HCT116 (cell line): ENCODE measurements at regions not wholly inside any gene's neighbourhood (a gene's known extent, or its start where the extent isn't known, plus 50 kb on each side); places are given as distances from the start of the nearest gene placed in this dataset.

Source experiments
- ATAC-seq: fragments of 200-7000 bp; cut with Tn5 transposase; 2 replicates; pipeline ENCODE4 v1.9.1; 2020; ENCODE audit warnings: mild to moderate bottlenecking, moderate library complexity
- BruUV-seq: library from RNA; stranded (reverse); fragments of 400-500 nt; replicated peaks from 2 replicates; lab custom pipeline; 2021; lab: Mats Ljungman, UMichigan
- CTCF ChIA-PET: fragments of 300-600 bp; sonication (Branson Sonifier 250); formaldehyde crosslinking; loops from one replicate; lab custom pipeline; 2021; ENCODE audit warnings: antibody characterized with exemption; lab: Charles Lee
- POLR2A ChIA-PET: fragments of 300-600, 350-600 bp; sonication (Branson Sonifier 250); formaldehyde crosslinking; loops from one replicate; lab custom pipeline; 2021; ENCODE audit warnings: antibody characterized with exemption; lab: Charles Lee
- RAD21 ChIA-PET, 2 experiments: fragments of 300-600 bp; sonication (Branson Sonifier 250); formaldehyde crosslinking; loops; one replicate each; lab custom pipeline; 2023; ENCODE audit warnings: low total read pairs in 2 of 2; ENCODE audit not compliant: uncharacterized antibody in 2 of 2, unreplicated experiment in 2 of 2, low non-redundant PET in 1 of 2; lab: Charles Lee
- DNase-seq: peaks from one replicate; pipeline ENCODE4 v3.0.0-alpha.2; 2010; ENCODE audit warnings: low read depth, low spot score
- H2AFZ ChIP-seq: fragments of 200-600 bp; shearing (Covaris generic), sonication (generic); 2 replicates; pipeline ENCODE4 v1.6.1; 2017; ENCODE audit warnings: low read depth, mixed run types, mixed read lengths, antibody characterized with exemption, low read length; ENCODE audit not compliant: poor library complexity, severe bottlenecking
- H3K27ac ChIP-seq: 2 replicates; pipeline ENCODE4 v1.5.1; 2012; ENCODE audit warnings: low read depth, low read length
- H3K27me3 ChIP-seq: fragments of 200-600 bp; sonication (generic); 2 replicates; pipeline ENCODE4 v1.6.1; 2016; ENCODE audit warnings: mixed run types, low read length, mixed read lengths; ENCODE audit not compliant: insufficient read depth
- H3K36me3 ChIP-seq, 2 experiments: fragments of 200-500 bp in 1 of 2; fragments of 200-600 bp in 1 of 2; sonication (Bioruptor generic) in 1 of 2; sonication (generic) in 1 of 2; 2 replicates each; pipeline versions ENCODE4 v1.5.1 to v1.6.1; 2014 to 2016; ENCODE audit warnings: low read length in 2 of 2, inconsistent platforms in 1 of 2, mixed read lengths in 1 of 2, mixed run types in 1 of 2; ENCODE audit not compliant: insufficient read depth in 2 of 2, control insufficient read depth in 1 of 2
- H3K4me1 ChIP-seq, 2 experiments: fragments of 200-600 bp in 1 of 2; sonication (generic) in 1 of 2; 2 replicates each; pipeline versions ENCODE4 v1.5.1 to v1.6.1; 2012 to 2017; ENCODE audit warnings: low read length in 2 of 2, inconsistent platforms in 1 of 2, mild to moderate bottlenecking in 1 of 2, mixed read lengths in 1 of 2, mixed run types in 1 of 2, moderate library complexity in 1 of 2; ENCODE audit not compliant: insufficient read depth in 2 of 2, control insufficient read depth in 1 of 2
- H3K4me2 ChIP-seq: fragments of 200-600 bp; sonication (generic); 2 replicates; pipeline ENCODE4 v1.6.1; 2017; ENCODE audit warnings: mixed run types, low read length, mixed read lengths
- H3K4me3 ChIP-seq, 2 experiments: fragments of 200-600 bp in 1 of 2; sonication (generic) in 1 of 2; replicated peaks in 1 of 2; 2 replicates each; pipeline ENCODE4 v1.5.1; 2011 to 2016; ENCODE audit warnings: low read length in 2 of 2, control low read depth in 1 of 2, low read depth in 1 of 2, mild to moderate bottlenecking in 1 of 2, mixed read lengths in 1 of 2, mixed run types in 1 of 2
- H3K79me2 ChIP-seq: fragments of 200-600 bp; sonication (generic); 2 replicates; pipeline ENCODE4 v1.6.1; 2017; ENCODE audit warnings: mild to moderate bottlenecking, mixed run types, low read length, moderate library complexity, mixed read lengths; ENCODE audit not compliant: insufficient read depth
- H3K9ac ChIP-seq: fragments of 200-600 bp; sonication (generic); 2 replicates; pipeline ENCODE4 v1.6.1; 2016; ENCODE audit warnings: low read length, mixed read lengths
- H3K9me2 ChIP-seq: fragments of 200-600 bp; sonication (generic), shearing (Covaris generic); 2 replicates; pipeline ENCODE4 v1.6.1; 2017; ENCODE audit warnings: mixed run types, mild to moderate bottlenecking, moderate library complexity; ENCODE audit not compliant: insufficient read depth
- H3K9me3 ChIP-seq, 2 experiments: fragments of 200-500 bp in 1 of 2; fragments of 200-600 bp in 1 of 2; sonication (Bioruptor generic) in 1 of 2; sonication (generic) in 1 of 2; 2 replicates each; pipeline ENCODE4 v1.6.1; 2014 to 2017; ENCODE audit warnings: low read length in 2 of 2, mixed read lengths in 2 of 2, inconsistent platforms in 1 of 2, low read depth in 1 of 2, mild to moderate bottlenecking in 1 of 2, mixed run types in 1 of 2, moderate library complexity in 1 of 2; ENCODE audit not compliant: control insufficient read depth in 1 of 2, insufficient read depth in 1 of 2
- H4K20me1 ChIP-seq: fragments of 200-600 bp; sonication (generic), shearing (Covaris generic); 2 replicates; pipeline ENCODE4 v1.6.1; 2017; ENCODE audit warnings: mixed run types, mild to moderate bottlenecking, moderate library complexity; ENCODE audit not compliant: insufficient read depth
- CEBPB ChIP-seq: IDR thresholded peaks from 2 replicates; pipeline ENCODE4 v1.6.1; 2012; ENCODE audit warnings: low read depth
- EZH2 ChIP-seq: fragments of 200-600 bp; sonication (generic); IDR thresholded peaks from 2 replicates; pipeline ENCODE4 v1.6.1; 2017; ENCODE audit warnings: antibody characterized with exemption, mixed run types
- EZH2phosphoT487 ChIP-seq: fragments of 200-600 bp; IDR thresholded peaks from 2 replicates; pipeline ENCODE4 v1.6.1; 2018; ENCODE audit warnings: antibody characterized with exemption, borderline replicate concordance
- JUND ChIP-seq: IDR thresholded peaks from 2 replicates; pipeline ENCODE4 v1.6.1; 2012
- SIN3A ChIP-seq: IDR thresholded peaks from 2 replicates; pipeline ENCODE4 v1.6.1; 2012; ENCODE audit warnings: low read depth
- SRF ChIP-seq: IDR thresholded peaks from 2 replicates; pipeline ENCODE4 v1.6.1; 2012; ENCODE audit warnings: low read depth
- TCF7L2 ChIP-seq: IDR thresholded peaks from 2 replicates; pipeline ENCODE4 v1.7.0; 2011; ENCODE audit warnings: borderline replicate concordance, inconsistent platforms; ENCODE audit not compliant: insufficient read depth, insufficient read length; ENCODE audit errors: extremely low read depth
- YY1 ChIP-seq: IDR thresholded peaks from 2 replicates; pipeline ENCODE4 v1.6.1; 2011; ENCODE audit warnings: low read length, low read depth, moderate library complexity, mild to moderate bottlenecking; ENCODE audit not compliant: insufficient replicate concordance; ENCODE audit errors: extremely low read depth
- intact Hi-C: fragments of 100-400 bp; cut with micrococcal nuclease; formaldehyde crosslinking; loops from 2 replicates; pipeline ENCODE4 v1.10.0; 2022
- TF ChIP-seq, protein P1 (sequence below): IDR thresholded peaks from 2 replicates; pipeline ENCODE4 v1.6.1; 2011; ENCODE audit warnings: mild to moderate bottlenecking, low read length, moderate library complexity; ENCODE audit not compliant: insufficient replicate concordance; ENCODE audit errors: extremely low read depth
- TF ChIP-seq, protein P2 (sequence below): IDR thresholded peaks from 2 replicates; pipeline ENCODE4 v1.6.1; 2012
- TF ChIP-seq, protein P3 (sequence below): IDR thresholded peaks from 2 replicates; pipeline ENCODE4 v1.6.1; 2012; ENCODE audit warnings: low read depth

DNA sequence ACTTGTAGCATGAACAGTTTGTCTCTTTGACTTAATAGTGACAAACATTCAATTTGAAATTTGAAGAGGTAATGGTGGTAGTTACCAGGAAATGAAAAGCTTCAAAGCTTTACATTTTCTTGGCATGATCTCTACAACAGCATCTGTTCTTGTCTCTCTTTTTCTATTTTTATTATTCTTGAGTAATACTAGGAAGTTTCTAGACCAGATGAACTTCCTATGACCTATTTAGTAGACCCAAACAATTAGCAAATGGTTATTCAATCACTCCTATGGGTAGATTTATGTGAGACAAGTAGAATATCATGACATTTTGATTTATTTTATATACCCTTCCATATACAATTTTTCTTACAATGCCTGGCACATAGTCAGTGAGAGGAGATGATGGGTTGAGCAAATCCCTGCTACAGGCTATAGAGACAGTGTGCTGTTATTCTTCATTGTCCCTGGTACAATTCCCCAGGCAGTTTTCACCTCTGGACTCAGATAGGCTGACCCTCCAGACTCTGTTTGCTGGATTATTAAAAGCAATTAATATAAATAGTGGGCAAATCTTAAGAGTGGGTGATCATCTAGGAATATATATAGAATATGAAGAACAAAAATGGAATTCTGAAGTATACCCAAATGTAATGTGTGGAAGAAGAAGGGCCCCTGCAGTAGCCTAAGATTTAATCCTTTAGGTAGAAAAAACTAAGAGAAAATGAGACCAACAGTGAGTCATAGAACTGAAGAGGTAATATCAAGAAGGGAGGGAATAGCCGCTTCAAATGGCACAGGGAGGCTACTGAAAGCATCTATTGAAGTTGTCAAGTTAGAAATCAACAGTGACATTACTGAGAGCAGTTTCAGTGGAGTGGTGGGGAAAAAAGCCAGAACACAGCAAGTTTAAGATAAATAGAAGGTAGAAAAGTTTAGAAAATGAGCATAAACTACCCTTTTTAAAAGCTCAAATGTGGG lies 512.0 kb downstream of the FOXG1 start:
- no peaks in the 10 kb centered on the region for H3K79me2 ChIP-seq
- H3K9me2 ChIP-seq, result no peaks in the 10 kb centered on the region
- H2AFZ ChIP-seq, result no peak overlapping the region
- DNase-seq (no peak), ATAC-seq (no peak)
- H3K9me3 ChIP-seq, result peaks cover 16 to 25% of the 10 kb centered on the region in 2 experiments; a peak in 2 of 4 replicates
- no peaks in the 10 kb centered on the region for H4K20me1 ChIP-seq
- intact Hi-C loops, result no loop called here
- ChIA-PET RAD21 (no interaction called here), CTCF (no interaction called here), POLR2A (no interaction called here)
- no peaks in the 10 kb centered on the region for H3K27me3 ChIP-seq
- no peak overlapping the region for H3K4me2 ChIP-seq
- no peak for TF ChIP-seq JUND
- BruUV-seq, result no TSS peak
- H3K4me1 ChIP-seq, result no peaks in the 10 kb centered on the region
- no peak overlapping the region for H3K9ac ChIP-seq
- no peak overlapping the region for H3K4me3 ChIP-seq
- H3K36me3 ChIP-seq, result no peaks in the 10 kb centered on the region
- no peak overlapping the region for H3K27ac ChIP-seq

DNA sequence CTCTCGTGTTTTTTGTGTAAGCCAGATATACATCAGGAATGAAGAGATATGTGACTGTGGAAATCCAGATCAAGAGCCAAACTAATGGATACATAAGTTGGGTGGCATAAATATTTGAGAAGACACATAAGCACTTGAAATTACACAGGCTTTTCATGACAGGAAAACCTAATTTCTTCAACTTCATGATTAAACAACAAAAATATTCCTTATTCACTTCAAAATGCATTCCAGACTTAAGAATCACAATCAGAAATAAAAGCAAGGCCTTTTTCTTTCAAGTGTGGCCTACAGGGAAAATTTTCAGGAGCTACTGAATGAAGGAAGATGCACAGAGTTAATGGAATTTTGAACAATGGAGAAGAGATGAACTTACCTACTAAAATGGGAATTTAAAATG lies 515.6 kb downstream of the FOXG1 start:
- BruUV-seq, result no TSS peak

More for the DNA sequence above, 515.6 kb downstream of the FOXG1 start:
- ATAC-seq (no peak), DNase-seq (no peak)
- H3K9ac ChIP-seq, result no peak overlapping the region
- H3K79me2 ChIP-seq, result no peaks in the 10 kb centered on the region
- H3K9me3 ChIP-seq, result peaks cover 13 to 17% of the 10 kb centered on the region in 2 experiments; a peak in 2 of 4 replicates
- H3K27ac ChIP-seq, result no peak overlapping the region
- no peaks in the 10 kb centered on the region for H3K9me2 ChIP-seq
- no peaks in the 10 kb centered on the region for H3K27me3 ChIP-seq
- RAD21 ChIA-PET, result no interaction called here
- CTCF ChIA-PET, result no interaction called here
- H3K4me1 ChIP-seq, result no peaks in the 10 kb centered on the region
- intact Hi-C loops, result no loop called here
- no peaks in the 10 kb centered on the region for H3K36me3 ChIP-seq
- H2AFZ ChIP-seq, result no peak overlapping the region
- TF ChIP-seq SIN3A (no peak), SRF (no peak), TCF7L2 (no peak), YY1 (no peak), JUND (no peak), EZH2phosphoT487 (no peak), CEBPB (no peak), EZH2 (no peak)
- TF ChIP-seq, protein P1, sequence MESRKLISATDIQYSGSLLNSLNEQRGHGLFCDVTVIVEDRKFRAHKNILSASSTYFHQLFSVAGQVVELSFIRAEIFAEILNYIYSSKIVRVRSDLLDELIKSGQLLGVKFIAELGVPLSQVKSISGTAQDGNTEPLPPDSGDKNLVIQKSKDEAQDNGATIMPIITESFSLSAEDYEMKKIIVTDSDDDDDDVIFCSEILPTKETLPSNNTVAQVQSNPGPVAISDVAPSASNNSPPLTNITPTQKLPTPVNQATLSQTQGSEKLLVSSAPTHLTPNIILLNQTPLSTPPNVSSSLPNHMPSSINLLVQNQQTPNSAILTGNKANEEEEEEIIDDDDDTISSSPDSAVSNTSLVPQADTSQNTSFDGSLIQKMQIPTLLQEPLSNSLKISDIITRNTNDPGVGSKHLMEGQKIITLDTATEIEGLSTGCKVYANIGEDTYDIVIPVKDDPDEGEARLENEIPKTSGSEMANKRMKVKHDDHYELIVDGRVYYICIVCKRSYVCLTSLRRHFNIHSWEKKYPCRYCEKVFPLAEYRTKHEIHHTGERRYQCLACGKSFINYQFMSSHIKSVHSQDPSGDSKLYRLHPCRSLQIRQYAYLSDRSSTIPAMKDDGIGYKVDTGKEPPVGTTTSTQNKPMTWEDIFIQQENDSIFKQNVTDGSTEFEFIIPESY, result no peak
- TF ChIP-seq, protein P2, sequence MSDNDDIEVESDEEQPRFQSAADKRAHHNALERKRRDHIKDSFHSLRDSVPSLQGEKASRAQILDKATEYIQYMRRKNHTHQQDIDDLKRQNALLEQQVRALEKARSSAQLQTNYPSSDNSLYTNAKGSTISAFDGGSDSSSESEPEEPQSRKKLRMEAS, result no peak
- TF ChIP-seq, protein P3, sequence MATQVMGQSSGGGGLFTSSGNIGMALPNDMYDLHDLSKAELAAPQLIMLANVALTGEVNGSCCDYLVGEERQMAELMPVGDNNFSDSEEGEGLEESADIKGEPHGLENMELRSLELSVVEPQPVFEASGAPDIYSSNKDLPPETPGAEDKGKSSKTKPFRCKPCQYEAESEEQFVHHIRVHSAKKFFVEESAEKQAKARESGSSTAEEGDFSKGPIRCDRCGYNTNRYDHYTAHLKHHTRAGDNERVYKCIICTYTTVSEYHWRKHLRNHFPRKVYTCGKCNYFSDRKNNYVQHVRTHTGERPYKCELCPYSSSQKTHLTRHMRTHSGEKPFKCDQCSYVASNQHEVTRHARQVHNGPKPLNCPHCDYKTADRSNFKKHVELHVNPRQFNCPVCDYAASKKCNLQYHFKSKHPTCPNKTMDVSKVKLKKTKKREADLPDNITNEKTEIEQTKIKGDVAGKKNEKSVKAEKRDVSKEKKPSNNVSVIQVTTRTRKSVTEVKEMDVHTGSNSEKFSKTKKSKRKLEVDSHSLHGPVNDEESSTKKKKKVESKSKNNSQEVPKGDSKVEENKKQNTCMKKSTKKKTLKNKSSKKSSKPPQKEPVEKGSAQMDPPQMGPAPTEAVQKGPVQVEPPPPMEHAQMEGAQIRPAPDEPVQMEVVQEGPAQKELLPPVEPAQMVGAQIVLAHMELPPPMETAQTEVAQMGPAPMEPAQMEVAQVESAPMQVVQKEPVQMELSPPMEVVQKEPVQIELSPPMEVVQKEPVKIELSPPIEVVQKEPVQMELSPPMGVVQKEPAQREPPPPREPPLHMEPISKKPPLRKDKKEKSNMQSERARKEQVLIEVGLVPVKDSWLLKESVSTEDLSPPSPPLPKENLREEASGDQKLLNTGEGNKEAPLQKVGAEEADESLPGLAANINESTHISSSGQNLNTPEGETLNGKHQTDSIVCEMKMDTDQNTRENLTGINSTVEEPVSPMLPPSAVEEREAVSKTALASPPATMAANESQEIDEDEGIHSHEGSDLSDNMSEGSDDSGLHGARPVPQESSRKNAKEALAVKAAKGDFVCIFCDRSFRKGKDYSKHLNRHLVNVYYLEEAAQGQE, result no peak
- POLR2A ChIA-PET, result no interaction called here
- H3K4me2 ChIP-seq, result no peak overlapping the region
- H3K4me3 ChIP-seq, result no peak overlapping the region
- H4K20me1 ChIP-seq, result no peaks in the 10 kb centered on the region
